Tibial artery (tissue), 4 donors: ENCODE measurements at regions not wholly inside any gene's neighbourhood (a gene's known extent, or its start where the extent isn't known, plus 50 kb on each side); places are given as distances from the start of the nearest gene placed in this dataset.

Experiments
- DNase-seq, 2 donors: peaks; one replicate each; pipeline ENCODE4 v3.0.0-alpha.2; 2019
- H3K27ac ChIP-seq, 2 donors: fragments of 200-600 bp; sonication (generic) in 1 of 2; 1 replicate in 1 of 2; 2 replicates in 1 of 2; pipeline ENCODE4 v1.5.1; 2018 to 2019; ENCODE audit warnings: mild to moderate bottlenecking in 1 of 2
- H3K27me3 ChIP-seq, 2 donors: fragments of 200-600 bp; sonication (generic) in 1 of 2; one replicate each; pipeline versions ENCODE4 v1.5.1 to v1.6.0; 2016 to 2019
- H3K36me3 ChIP-seq, 3 donors: fragments of 200-600 bp; sonication (generic) in 2 of 3; one replicate each; pipeline ENCODE4 v1.5.1; 2016 to 2019; ENCODE audit warnings: mild to moderate bottlenecking in 2 of 3
- H3K4me1 ChIP-seq, 4 donors: fragments of 200-600 bp; sonication (generic) in 2 of 4; 1 replicate in 3 of 4; 2 replicates in 1 of 4; pipeline ENCODE4 v1.5.1; 2016 to 2019
- H3K4me3 ChIP-seq, 2 donors: fragments of 200-600 bp; sonication (generic) in 1 of 2; 1 replicate in 1 of 2; 2 replicates in 1 of 2; pipeline ENCODE4 v1.5.1; 2018 to 2019; ENCODE audit warnings: mild to moderate bottlenecking in 2 of 2
- H3K9me3 ChIP-seq, 3 donors: fragments of 200-600 bp; sonication (generic) in 1 of 3; one replicate each; pipeline ENCODE4 v1.5.1; 2016 to 2019
- intact Hi-C: fragments of 100-400 bp; cut with DNase I; formaldehyde crosslinking; loops from one replicate; pipeline ENCODE4 v1.15.0; 2023; ENCODE audit warnings: low total_unique reads
- TF ChIP-seq, protein P1 (sequence below), 2 experiments: fragments of 200-600 bp in 1 of 2; fragments of 450-650 bp in 1 of 2; IDR thresholded peaks; one replicate each; pipeline ENCODE4 v1.5.1; 2017 to 2019; ENCODE audit warnings: antibody characterized with exemption in 2 of 2, mild to moderate bottlenecking in 1 of 2, moderate library complexity in 1 of 2

DNA sequence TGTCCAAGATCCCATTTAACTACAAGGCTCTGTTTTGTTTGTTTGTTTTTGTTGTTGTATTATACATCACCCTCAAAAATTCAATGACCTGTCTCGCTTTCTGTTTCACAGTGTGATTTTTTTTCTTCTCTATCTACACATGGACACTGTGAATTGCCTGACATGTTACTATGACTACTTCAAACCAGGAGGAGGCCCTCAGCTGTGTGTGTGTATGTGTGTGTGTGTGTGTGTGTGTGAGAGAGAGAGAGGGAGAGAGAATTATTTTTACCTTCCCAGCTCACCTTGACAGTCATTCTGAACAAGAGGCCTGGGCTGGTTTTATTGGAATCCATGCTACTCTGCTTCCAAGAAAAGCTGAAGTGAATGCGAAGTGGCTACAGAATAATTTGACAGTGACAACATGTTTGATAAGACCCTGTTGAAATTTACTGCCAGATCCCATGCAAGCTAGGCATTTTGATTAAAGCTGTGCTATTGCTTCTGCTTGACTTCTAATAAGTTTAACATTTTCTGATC lies 841.4 kb downstream of the NSUN3 start:
- no peak overlapping the region for H3K4me3 ChIP-seq
- no peaks in the 10 kb centered on the region for H3K4me1 ChIP-seq
- no peaks in the 10 kb centered on the region for H3K27me3 ChIP-seq
- no peak for DNase-seq
- TF ChIP-seq, protein P1, sequence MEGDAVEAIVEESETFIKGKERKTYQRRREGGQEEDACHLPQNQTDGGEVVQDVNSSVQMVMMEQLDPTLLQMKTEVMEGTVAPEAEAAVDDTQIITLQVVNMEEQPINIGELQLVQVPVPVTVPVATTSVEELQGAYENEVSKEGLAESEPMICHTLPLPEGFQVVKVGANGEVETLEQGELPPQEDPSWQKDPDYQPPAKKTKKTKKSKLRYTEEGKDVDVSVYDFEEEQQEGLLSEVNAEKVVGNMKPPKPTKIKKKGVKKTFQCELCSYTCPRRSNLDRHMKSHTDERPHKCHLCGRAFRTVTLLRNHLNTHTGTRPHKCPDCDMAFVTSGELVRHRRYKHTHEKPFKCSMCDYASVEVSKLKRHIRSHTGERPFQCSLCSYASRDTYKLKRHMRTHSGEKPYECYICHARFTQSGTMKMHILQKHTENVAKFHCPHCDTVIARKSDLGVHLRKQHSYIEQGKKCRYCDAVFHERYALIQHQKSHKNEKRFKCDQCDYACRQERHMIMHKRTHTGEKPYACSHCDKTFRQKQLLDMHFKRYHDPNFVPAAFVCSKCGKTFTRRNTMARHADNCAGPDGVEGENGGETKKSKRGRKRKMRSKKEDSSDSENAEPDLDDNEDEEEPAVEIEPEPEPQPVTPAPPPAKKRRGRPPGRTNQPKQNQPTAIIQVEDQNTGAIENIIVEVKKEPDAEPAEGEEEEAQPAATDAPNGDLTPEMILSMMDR (IDR thresholded peaks at IDR 0.05): no peak
- H3K9me3 ChIP-seq: no peaks in the 10 kb centered on the region
- intact Hi-C loops: no loop called here
- no peak overlapping the region for H3K27ac ChIP-seq
- no peaks in the 10 kb centered on the region for H3K36me3 ChIP-seq

DNA sequence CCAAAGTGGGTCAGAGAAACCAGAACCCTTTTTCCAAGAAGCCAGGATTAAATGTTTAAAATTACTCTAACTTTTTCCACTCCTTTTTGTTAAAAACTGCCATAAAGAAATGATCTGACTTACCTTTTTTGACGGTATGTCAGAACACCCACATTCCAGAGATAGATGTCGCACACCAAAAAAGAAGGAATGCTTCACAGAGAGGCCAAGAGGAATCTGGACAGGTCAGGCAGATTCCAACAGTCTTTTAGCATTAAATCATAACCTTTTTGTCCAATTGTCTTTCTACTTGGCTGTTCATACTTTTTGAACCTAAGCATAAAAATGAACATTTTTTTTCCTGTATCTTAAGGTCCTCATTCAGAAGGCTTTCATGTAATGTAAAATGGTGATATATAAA lies 846.9 kb downstream of the NSUN3 start:
- TF ChIP-seq, protein P1 (IDR thresholded peaks at IDR 0.05): no peak
- Histone ChIP-seq H3K4me1 (no peaks in the 10 kb centered on the region), H3K27ac (no peak overlapping the region), H3K9me3 (no peaks in the 10 kb centered on the region), H3K27me3 (no peaks in the 10 kb centered on the region), H3K4me3 (no peak overlapping the region), H3K36me3 (no peaks in the 10 kb centered on the region)
- no peak for DNase-seq
- intact Hi-C loops: no loop called here

DNA sequence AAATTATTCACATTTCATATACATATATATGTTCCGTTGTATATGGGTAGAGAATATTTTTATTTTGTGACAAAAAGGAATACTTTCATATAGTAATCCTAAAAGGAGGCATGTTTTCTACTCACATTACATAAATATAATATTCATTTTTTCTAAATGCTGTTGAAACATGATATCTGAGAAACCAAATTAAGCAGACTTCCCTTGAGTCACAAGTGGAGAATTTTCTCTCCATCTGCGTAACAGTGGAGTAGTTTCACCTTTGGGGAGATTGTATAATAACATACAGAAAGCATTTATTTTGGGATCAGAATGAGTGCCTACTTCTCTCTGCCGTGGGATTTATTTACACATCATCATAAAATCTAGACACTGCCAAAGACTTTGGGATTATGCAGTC lies 849.8 kb downstream of the NSUN3 start:
- TF ChIP-seq, protein P1 (IDR thresholded peaks at IDR 0.05): no peak
- Histone ChIP-seq H3K4me1 (no peaks in the 10 kb centered on the region), H3K4me3 (no peak overlapping the region), H3K9me3 (no peaks in the 10 kb centered on the region), H3K36me3 (no peaks in the 10 kb centered on the region), H3K27me3 (no peaks in the 10 kb centered on the region), H3K27ac (no peak overlapping the region)
- intact Hi-C loops: no loop called here
- no peak for DNase-seq

DNA sequence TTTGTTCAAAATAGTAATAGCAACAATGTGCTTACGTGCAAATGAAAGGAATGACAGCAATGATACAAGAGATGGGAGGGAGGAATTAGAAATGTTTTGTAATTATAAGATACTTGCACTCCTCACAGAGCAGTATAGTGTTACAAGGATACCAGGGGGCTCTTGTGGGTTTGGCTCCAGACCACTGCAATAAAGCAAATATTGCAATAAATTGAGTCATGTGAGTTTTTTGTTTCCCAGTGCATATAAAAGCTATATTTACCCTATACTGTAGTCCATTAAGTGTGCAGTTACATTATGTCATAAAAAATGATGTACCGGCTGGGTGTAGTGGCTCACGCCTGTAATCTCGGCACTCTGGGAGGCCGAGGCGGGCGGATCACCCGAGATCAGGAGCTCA lies 864.3 kb downstream of the NSUN3 start:
- no peak overlapping the region for H3K4me3 ChIP-seq
- H3K36me3 ChIP-seq: no peaks in the 10 kb centered on the region
- no peaks in the 10 kb centered on the region for H3K27me3 ChIP-seq
- no peaks in the 10 kb centered on the region for H3K9me3 ChIP-seq
- DNase-seq: no peak
- TF ChIP-seq, protein P1 (IDR thresholded peaks at IDR 0.05): no peak
- no peaks in the 10 kb centered on the region for H3K4me1 ChIP-seq
- intact Hi-C loops: no loop called here
- H3K27ac ChIP-seq: no peak overlapping the region

DNA sequence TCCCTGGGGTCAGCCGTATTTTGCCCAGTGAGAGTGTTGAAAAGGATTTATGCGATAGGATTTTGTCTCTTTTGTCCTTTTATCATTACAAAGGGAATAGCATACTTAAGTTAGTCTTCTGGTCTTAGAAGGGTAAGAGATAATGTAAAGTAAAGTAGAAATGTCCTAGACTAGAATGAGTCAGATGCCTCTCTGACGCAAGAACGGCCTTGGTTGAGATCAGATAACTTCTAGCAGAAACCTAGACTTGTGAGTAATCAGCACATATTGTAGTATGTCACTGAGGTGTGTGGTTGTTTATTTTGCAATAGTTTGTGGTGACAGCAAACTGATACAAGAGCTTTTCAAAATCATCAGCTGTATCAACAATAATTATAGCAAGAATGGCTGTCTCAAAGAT lies 866.1 kb downstream of the NSUN3 start:
- no peak overlapping the region for H3K27ac ChIP-seq
- H3K9me3 ChIP-seq: no peaks in the 10 kb centered on the region
- no peaks in the 10 kb centered on the region for H3K27me3 ChIP-seq
- no peak overlapping the region for H3K4me3 ChIP-seq
- intact Hi-C loops: no loop called here
- H3K4me1 ChIP-seq: no peaks in the 10 kb centered on the region
- TF ChIP-seq, protein P1 (IDR thresholded peaks at IDR 0.05): no peak
- H3K36me3 ChIP-seq: no peaks in the 10 kb centered on the region
- DNase-seq: no peak
